ENCODE measurements at regions not wholly inside any gene's neighbourhood (a gene's known extent, or its start where the extent isn't known, plus 50 kb on each side); places are given as distances from the start of the nearest gene placed in this dataset.

- CTCF ChIA-PET (ENCODE audit: low intra/inter-chr PET ratio): no interaction called here
- Histone ChIP-seq H3K79me2 (ENCODE audit: control insufficient read depth, insufficient read depth, low read length) (no peaks in the 10 kb centered on the region), H3K27me3 (ENCODE audit: control insufficient read depth in 2 of 2, insufficient read depth in 2 of 2, low read length in 2 of 2) (no peaks in the 10 kb centered on the region), H3K9me1 (ENCODE audit: control insufficient read depth, insufficient read depth, low read length) (peaks cover 3% of the 10 kb centered on the region), H4K20me1 (replicated peaks; ENCODE audit: control insufficient read depth, insufficient read depth, low read length) (peaks cover 10% of the 10 kb centered on the region), H2AFZ (ENCODE audit: low read depth, low read length) (no peak overlapping the region), H3K36me3 (ENCODE audit: control insufficient read depth, insufficient read depth, low read length) (no peaks in the 10 kb centered on the region), H3K4me1 (replicated peaks in 1 of 2; ENCODE audit: control insufficient read depth in 2 of 2, insufficient read depth in 2 of 2, low read length in 2 of 2) (peaks cover 0 to 5% of the 10 kb centered on the region in 2 experiments; a peak in 2 of 5 replicates), H3K4me3 (no peak overlapping the region), H3K9me3 (replicated peaks; ENCODE audit: control insufficient read depth, insufficient read depth, low read depth, low read length) (no peaks in the 10 kb centered on the region), H3K27ac (ENCODE audit: extremely low read depth, low read depth, low read length) (no peak overlapping the region), H3K9ac (ENCODE audit: insufficient read depth in 1 of 2, low read depth in 2 of 2, low read length in 2 of 2) (no peak overlapping the region), H3K4me2 (ENCODE audit: insufficient read depth, low read length) (no peak overlapping the region)
- POLR2A ChIA-PET: no interaction called here
- intact Hi-C loops (cut with micrococcal nuclease): no loop called here
- WGBS (ENCODE audit: insufficient coverage, low coverage, missing lambda C conversion rate): 15% methylated on average over 7 of the region's 7 CpGs
- no peak for TF ChIP-seq CEBPG (CRISPR knock-in tag; IDR thresholded peaks at IDR 0.05)
- TF ChIP-seq CEBPG (tag; conservative IDR thresholded peaks at IDR 0.05 in 1 of 2, IDR thresholded peaks at IDR 0.05 in 1 of 2): no peak
- no peak for TF ChIP-seq NFE2 (IDR thresholded peaks at IDR 0.05; ENCODE audit: low read depth)
- no peak for TF ChIP-seq TRIM24 (IDR thresholded peaks at IDR 0.05)
- TF ChIP-seq ZNF780A (CRISPR knock-in tag; IDR thresholded peaks at IDR 0.05): no peak
- no peak for TF ChIP-seq MAFF (IDR thresholded peaks at IDR 0.05; ENCODE audit: low read length)
- no peak for TF ChIP-seq ETV5 (CRISPR knock-in tag; IDR thresholded peaks at IDR 0.05; ENCODE audit: low read depth)
- TF ChIP-seq ZNF354B (CRISPR knock-in tag; IDR thresholded peaks at IDR 0.05): no peak
- TF ChIP-seq BRCA1 (IDR thresholded peaks at IDR 0.05): no peak
- no peak for TF ChIP-seq BRCA1 (CRISPR knock-in tag; IDR thresholded peaks at IDR 0.05)
- TF ChIP-seq SMARCB1 (IDR thresholded peaks at IDR 0.05; ENCODE audit: insufficient read length, low read depth): no peak
- no peak for TF ChIP-seq TCF15 (CRISPR knock-in tag; IDR thresholded peaks at IDR 0.05)
- no peak for TF ChIP-seq PRPF4 (IDR thresholded peaks at IDR 0.05; ENCODE audit: insufficient read depth, low read depth, low read length, poor library complexity, severe bottlenecking)
- no peak for TF ChIP-seq ZNF253 (CRISPR knock-in tag; conservative IDR thresholded peaks at IDR 0.05)
- no peak for TF ChIP-seq FOXM1 (IDR thresholded peaks at IDR 0.05; ENCODE audit: low read depth)
- TF ChIP-seq FOXM1 (CRISPR knock-in tag; IDR thresholded peaks at IDR 0.05; ENCODE audit: low read depth): no peak
- BruUV-seq (replicated peaks): no TSS peak
- DNase-seq (ENCODE audit: extremely low read depth in 1 of 4, low spot score in 3 of 4): no peak
- FAIRE-seq: no peak
- no peak for ATAC-seq
- in situ Hi-C loops (cut with MboI): loop anchor here (5.0 to 10.0 kb wide), 2 partner anchors 935 to 1078 kb away; no protein-coding TSS in a partner anchor
These were observed 50.6 kb upstream of the PAX7 start for GRCh38 chr1:18580047-18580446.
